Psoas muscle (tissue), 7 donors: ENCODE measurements at regions not wholly inside any gene's neighbourhood (a gene's known extent, or its start where the extent isn't known, plus 50 kb on each side); places are given as distances from the start of the nearest gene placed in this dataset.
"Not testable (repeated sequence)": the region's sequence is repeated elsewhere in the genome, so short reads cannot be mapped to it uniquely, and the experiment has no call there.

Experiments
- ATAC-seq, 4 donors: fragments of 200-7000 bp; cut with Tn5 transposase; one replicate each; pipeline ENCODE4 v1.9.1; 2020; ENCODE audit warnings: moderate library complexity in 3 of 4, mild to moderate bottlenecking in 2 of 4
- DNase-seq, 2 donors: peaks; one replicate each; pipeline ENCODE4 v3.0.0-alpha.2; 2020
- H3K27ac ChIP-seq: fragments of 200-600 bp; one replicate; pipeline ENCODE4 v1.8.0; 2022
- H3K27me3 ChIP-seq, 3 donors: fragments of 200-600 bp in 1 of 3; one replicate each; pipeline versions ENCODE4 v1.6.1 to v1.8.0; 2013 to 2022; ENCODE audit warnings: low read length in 2 of 3, mild to moderate bottlenecking in 2 of 3, moderate library complexity in 1 of 3; ENCODE audit not compliant: insufficient read depth in 3 of 3
- H3K36me3 ChIP-seq, 2 donors: fragments of 200-600 bp in 1 of 2; one replicate each; pipeline versions ENCODE4 v1.6.1 to v1.8.0; 2013 to 2022; ENCODE audit warnings: low read depth in 1 of 2, mild to moderate bottlenecking in 1 of 2, moderate library complexity in 1 of 2; ENCODE audit not compliant: insufficient read depth in 1 of 2
- H3K4me1 ChIP-seq: fragments of 200-600 bp; one replicate; pipeline ENCODE4 v1.8.0; 2022
- H3K4me3 ChIP-seq: fragments of 200-600 bp; one replicate; pipeline ENCODE4 v1.8.0; 2022; ENCODE audit warnings: mild to moderate bottlenecking
- H3K9me3 ChIP-seq: fragments of 200-600 bp; one replicate; pipeline ENCODE4 v1.8.0; 2022
- WGBS, 3 donors: extraction: QIAGEN DNeasy Blood & Tissue Kit; methylation state at CpG; one replicate each; pipeline versions ENCODE4 v1.1.6 to v1.1.7; 2013; 5-methylcytosine and 5-hydroxymethylcytosine counted together
- intact Hi-C, 2 donors: fragments of 100-400 bp; cut with DNase I; formaldehyde crosslinking; loops; one replicate each; pipeline versions ENCODE4 v1.11.0 to v1.14.2; 2022
- TF ChIP-seq, protein P1 (sequence below): fragments of 200-600 bp; IDR thresholded peaks from one replicate; pipeline ENCODE4 v1.8.0; 2022; ENCODE audit warnings: antibody characterized with exemption
- donor health status: healthy with polysubstance abuse.
- donor health status: DM: no; HTN: no; CAD: no; lungs with moderate emphysema.
- donor health status: Bipolar disorder and iron deficiency.
- donor health status: healthy.
- donor health status: DM: yes; HTN: yes; CAD: no.
- donor health status: DM: no; HTN: no; CAD: no.
- donor health status: DM: yes; HTN: yes; CAD: no.

DNA sequence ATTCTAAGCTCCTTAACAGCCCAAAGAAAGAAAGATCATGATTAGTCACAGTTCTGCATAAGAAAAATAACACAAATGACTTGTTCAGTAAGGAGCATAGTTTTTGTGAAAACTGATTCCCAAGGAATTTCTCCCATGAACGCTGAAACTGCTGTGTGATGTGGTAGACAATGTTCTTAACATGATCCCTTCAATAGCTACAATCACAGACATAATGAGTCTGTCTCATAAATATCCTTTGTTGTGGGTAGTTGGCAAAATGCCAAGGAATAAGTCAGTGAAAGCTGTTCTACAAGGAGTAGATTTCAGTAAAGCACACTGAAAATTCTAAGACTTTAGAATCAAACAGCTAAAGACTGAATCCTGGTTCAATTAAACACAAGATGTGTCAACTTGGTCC, 404.8 kb downstream of the HLX start:
- Histone ChIP-seq H3K27ac (no peak overlapping the region), H3K4me1 (no peaks in the 10 kb centered on the region), H3K36me3 (no peaks in the 10 kb centered on the region), H3K4me3 (no peak overlapping the region), H3K9me3 (no peaks in the 10 kb centered on the region), H3K27me3 (no peaks in the 10 kb centered on the region)
- TF ChIP-seq, protein P1, sequence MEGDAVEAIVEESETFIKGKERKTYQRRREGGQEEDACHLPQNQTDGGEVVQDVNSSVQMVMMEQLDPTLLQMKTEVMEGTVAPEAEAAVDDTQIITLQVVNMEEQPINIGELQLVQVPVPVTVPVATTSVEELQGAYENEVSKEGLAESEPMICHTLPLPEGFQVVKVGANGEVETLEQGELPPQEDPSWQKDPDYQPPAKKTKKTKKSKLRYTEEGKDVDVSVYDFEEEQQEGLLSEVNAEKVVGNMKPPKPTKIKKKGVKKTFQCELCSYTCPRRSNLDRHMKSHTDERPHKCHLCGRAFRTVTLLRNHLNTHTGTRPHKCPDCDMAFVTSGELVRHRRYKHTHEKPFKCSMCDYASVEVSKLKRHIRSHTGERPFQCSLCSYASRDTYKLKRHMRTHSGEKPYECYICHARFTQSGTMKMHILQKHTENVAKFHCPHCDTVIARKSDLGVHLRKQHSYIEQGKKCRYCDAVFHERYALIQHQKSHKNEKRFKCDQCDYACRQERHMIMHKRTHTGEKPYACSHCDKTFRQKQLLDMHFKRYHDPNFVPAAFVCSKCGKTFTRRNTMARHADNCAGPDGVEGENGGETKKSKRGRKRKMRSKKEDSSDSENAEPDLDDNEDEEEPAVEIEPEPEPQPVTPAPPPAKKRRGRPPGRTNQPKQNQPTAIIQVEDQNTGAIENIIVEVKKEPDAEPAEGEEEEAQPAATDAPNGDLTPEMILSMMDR, result no peak
- intact Hi-C loops, result no loop called here
- 3 to 15% (median 8%) methylated on average over 1 of the region's 1 CpG for WGBS, 3 donors
- DNase-seq (no peak), ATAC-seq (no peak)

DNA sequence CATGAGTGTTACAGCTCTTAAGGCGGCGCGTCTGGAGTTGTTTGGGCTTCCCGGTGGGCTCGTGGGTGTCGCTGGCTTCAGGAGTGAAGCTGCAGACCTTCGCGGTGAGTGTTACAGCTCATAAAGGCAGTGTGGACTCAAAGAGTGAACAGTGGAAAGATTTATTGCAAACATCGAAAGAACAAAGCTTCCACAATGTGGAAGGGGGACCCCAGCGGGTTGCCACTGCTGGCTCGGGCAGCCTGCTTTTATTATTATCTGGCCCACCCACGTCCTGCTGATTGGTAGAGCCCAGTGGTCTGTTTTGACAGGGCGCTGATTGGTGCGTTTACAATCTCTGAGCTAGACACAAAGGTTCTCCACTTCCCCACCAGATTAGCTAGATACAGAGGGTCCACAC, 405.7 kb downstream of the HLX start:
- H3K9me3 ChIP-seq, H3K36me3 ChIP-seq, intact Hi-C loops, H3K4me3 ChIP-seq, H3K4me1 ChIP-seq, ATAC-seq, H3K27me3 ChIP-seq, H3K27ac ChIP-seq, DNase-seq: not testable (repeated sequence)
- WGBS, 3 donors, result 85 to 87% (median 86%) methylated on average over 14 of the region's 14 CpGs

DNA sequence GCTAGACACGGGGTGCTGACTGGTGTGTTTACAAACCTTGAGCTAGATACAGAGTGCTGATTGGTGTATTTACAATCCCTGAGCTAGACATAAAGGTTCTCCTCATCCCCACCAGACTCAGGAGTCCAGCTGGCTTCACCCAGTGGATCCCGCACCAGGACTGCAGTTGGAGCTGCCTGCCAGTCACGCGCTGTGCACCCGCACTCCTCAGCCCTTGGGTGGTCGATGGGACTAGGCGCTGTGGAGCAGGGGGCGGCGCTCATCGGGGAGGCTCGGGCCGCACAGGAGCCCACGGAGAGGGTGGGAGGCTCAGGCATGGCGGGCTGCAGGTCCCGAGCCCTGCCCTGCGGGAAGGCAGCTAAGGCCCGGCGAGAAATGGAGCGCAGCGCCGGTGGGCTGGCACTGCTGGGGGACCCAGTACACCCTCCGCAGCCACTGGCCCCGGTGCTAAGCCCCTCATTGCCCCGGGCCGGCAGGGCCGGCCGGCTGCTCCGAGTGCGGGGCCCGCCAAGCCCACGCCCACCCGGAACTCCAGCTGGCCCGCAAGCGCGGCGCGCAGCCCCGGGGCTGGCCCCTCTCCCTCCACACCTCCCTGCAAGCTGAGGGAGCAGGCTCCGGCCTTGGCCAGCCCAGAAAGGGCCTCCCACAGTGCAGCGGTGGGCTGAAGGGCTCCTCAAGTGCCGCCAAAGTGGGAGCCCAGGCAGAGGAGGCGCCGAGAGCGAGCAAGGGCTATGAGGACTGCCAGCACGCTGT, 406.4 kb downstream of the HLX start:
- H3K36me3 ChIP-seq, H3K4me3 ChIP-seq, ATAC-seq, DNase-seq, H3K27me3 ChIP-seq, intact Hi-C loops, H3K4me1 ChIP-seq, H3K27ac ChIP-seq, H3K9me3 ChIP-seq: not testable (repeated sequence)
- 98% methylated on average over 25 to 45 of the region's 45 CpGs for WGBS, 3 donors

DNA sequence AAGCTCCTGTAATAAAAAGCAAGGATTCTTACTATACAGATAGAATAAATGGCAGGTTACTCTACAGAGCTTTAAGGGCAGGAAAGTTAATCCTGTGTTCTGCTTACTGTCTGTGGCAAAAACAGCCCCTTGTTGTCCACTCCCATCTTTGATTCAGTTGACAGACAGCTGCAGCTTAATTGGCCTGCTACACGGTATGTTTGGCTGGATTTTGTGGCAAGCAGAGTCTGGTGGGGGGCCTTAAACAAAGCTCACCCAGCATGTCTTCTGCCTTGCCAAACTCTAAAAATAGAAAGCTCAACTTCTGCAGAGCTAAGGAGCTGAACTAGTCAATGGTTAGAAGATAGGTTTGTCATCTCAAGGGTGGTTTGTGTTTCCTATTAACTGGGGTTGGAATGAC, 407.2 kb downstream of the HLX start:
- no peak overlapping the region for H3K4me3 ChIP-seq
- H3K4me1 ChIP-seq, result no peaks in the 10 kb centered on the region
- no peaks in the 10 kb centered on the region for H3K27me3 ChIP-seq
- WGBS, 3 donors, result 19 to 35% (median 21%) methylated on average over 1 of the region's 1 CpG
- H3K9me3 ChIP-seq, result no peaks in the 10 kb centered on the region
- TF ChIP-seq, protein P1, result no peak
- intact Hi-C loops, result no loop called here
- no peaks in the 10 kb centered on the region for H3K36me3 ChIP-seq
- no peak overlapping the region for H3K27ac ChIP-seq
- no peak for ATAC-seq
- no peak for DNase-seq

DNA sequence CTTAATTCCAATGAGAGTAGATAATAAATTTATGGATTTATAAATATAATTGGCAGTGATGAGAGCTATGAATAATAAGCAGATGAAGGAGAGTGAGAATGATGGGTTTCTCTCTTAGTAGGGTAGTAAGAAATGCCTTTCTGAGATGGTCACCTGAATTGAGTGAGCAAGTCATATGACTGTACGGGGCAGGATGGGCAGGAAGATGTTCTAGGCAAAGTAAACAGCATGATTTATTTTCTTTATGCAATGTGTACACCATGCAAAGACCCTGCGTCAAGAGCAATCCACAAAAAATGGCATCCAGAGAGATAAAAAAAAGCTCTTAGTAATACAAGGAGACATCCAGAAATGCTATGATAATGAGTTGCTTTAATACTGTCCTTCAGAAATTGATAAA, 409.9 kb downstream of the HLX start:
- WGBS, 3 donors, result 87 to 92% (median 88%) methylated on average over 2 of the region's 2 CpGs
- no peak for ATAC-seq
- TF ChIP-seq, protein P1, result no peak
- Histone ChIP-seq H3K9me3 (no peaks in the 10 kb centered on the region), H3K36me3 (no peaks in the 10 kb centered on the region), H3K4me1 (no peaks in the 10 kb centered on the region), H3K4me3 (no peak overlapping the region), H3K27ac (no peak overlapping the region), H3K27me3 (no peaks in the 10 kb centered on the region)
- intact Hi-C loops, result no loop called here
- no peak for DNase-seq

DNA sequence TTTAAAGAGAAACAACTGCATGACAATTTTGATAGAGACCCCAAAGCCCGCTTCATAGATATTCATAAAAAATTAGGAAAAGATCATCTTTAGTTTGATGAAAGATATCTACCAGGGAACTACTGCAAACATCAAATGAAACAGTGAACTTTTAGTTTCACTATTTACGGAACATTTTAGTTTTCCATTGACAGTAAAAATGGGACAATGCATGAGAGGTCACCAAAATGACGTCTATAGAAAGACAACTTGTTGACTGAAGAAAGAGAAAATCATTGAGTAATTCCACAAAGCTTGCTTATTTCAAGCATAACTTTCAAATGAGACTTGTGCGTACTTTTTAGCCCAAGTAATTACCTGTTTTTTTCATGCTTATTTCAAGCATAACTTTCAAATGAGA, 411.4 kb downstream of the HLX start:
- TF ChIP-seq, protein P1, result no peak
- no peak for ATAC-seq
- Histone ChIP-seq H3K4me3 (no peak overlapping the region), H3K36me3 (no peaks in the 10 kb centered on the region), H3K9me3 (no peaks in the 10 kb centered on the region), H3K27me3 (no peaks in the 10 kb centered on the region), H3K27ac (no peak overlapping the region), H3K4me1 (no peaks in the 10 kb centered on the region)
- WGBS, 3 donors, result 74 to 82% (median 79%) methylated on average over 4 of the region's 4 CpGs
- intact Hi-C loops, result no loop called here
- no peak for DNase-seq
